ENCODE measurements at regions not wholly inside any gene's neighbourhood (a gene's known extent, or its start where the extent isn't known, plus 50 kb on each side); places are given as distances from the start of the nearest gene placed in this dataset.

GRCh38 chr14:96699666-96700065 is 97.5 kb upstream of the VRK1 start (continued):
- TF ChIP-seq YY1 (IDR thresholded peaks at IDR 0.05; ENCODE audit: low read depth, low read length) (no peak), KDM4A (IDR thresholded peaks at IDR 0.05; ENCODE audit: low read depth, low read length, severe bottlenecking) (no peak), TBP (IDR thresholded peaks at IDR 0.05; ENCODE audit: low read depth, low read length) (no peak), CHD2 (IDR thresholded peaks at IDR 0.05; ENCODE audit: low read length) (no peak), KDM5A (IDR thresholded peaks at IDR 0.05; ENCODE audit: low read length) (no peak), TAF1 (IDR thresholded peaks at IDR 0.05; ENCODE audit: low read depth, low read length) (no peak), TEAD4 (IDR thresholded peaks at IDR 0.05; ENCODE audit: low read depth, low read length) (no peak), KDM1A (IDR thresholded peaks at IDR 0.05; ENCODE audit: borderline replicate concordance, low read length) (no peak)
